HCT116 (cell line): ENCODE measurements at regions not wholly inside any gene's neighbourhood (a gene's known extent, or its start where the extent isn't known, plus 50 kb on each side); places are given as distances from the start of the nearest gene placed in this dataset.

Experiments used
- CTCF ChIP-seq, 3 experiments: fragments of 200-600 bp in 1 of 3; sonication (generic) in 1 of 3; IDR thresholded peaks in 2 of 3; conservative IDR thresholded peaks in 1 of 3; 2 replicates each; pipeline ENCODE4 v1.5.1; 2012 to 2017; ENCODE audit warnings: low read depth in 2 of 3, low read length in 2 of 3, antibody characterized with exemption in 1 of 3, borderline replicate concordance in 1 of 3, control low read depth in 1 of 3, mild to moderate bottlenecking in 1 of 3, mixed read lengths in 1 of 3, mixed run types in 1 of 3, moderate library complexity in 1 of 3; ENCODE audit not compliant: insufficient read depth in 1 of 3
- EGR1 ChIP-seq: IDR thresholded peaks from 2 replicates; pipeline ENCODE4 v1.6.1; 2012; ENCODE audit warnings: low read depth
- EZH2 ChIP-seq: fragments of 200-600 bp; sonication (generic); IDR thresholded peaks from 2 replicates; pipeline ENCODE4 v1.6.1; 2017; ENCODE audit warnings: antibody characterized with exemption, mixed run types
- EZH2phosphoT487 ChIP-seq: fragments of 200-600 bp; IDR thresholded peaks from 2 replicates; pipeline ENCODE4 v1.6.1; 2018; ENCODE audit warnings: antibody characterized with exemption, borderline replicate concordance
- FOSL1 ChIP-seq: IDR thresholded peaks from 2 replicates; pipeline ENCODE4 v1.6.1; 2012; ENCODE audit warnings: low read depth
- MAX ChIP-seq: IDR thresholded peaks from 2 replicates; pipeline ENCODE4 v1.6.1; 2012
- POLR2A ChIP-seq: IDR thresholded peaks from 2 replicates; pipeline ENCODE4 v1.7.0; 2011; ENCODE audit warnings: borderline replicate concordance; ENCODE audit not compliant: insufficient read depth, insufficient read length; ENCODE audit errors: extremely low read depth
- POLR2AphosphoS5 ChIP-seq: IDR thresholded peaks from 2 replicates; pipeline ENCODE4 v1.6.1; 2011; ENCODE audit warnings: mild to moderate bottlenecking, low read depth, low read length, moderate library complexity
- RAD21 ChIP-seq: IDR thresholded peaks from 2 replicates; pipeline ENCODE4 v1.6.1; 2012; ENCODE audit warnings: low read depth, mild to moderate bottlenecking
- REST ChIP-seq: IDR thresholded peaks from 2 replicates; pipeline ENCODE4 v1.6.1; 2012; ENCODE audit warnings: low read depth
- SP1 ChIP-seq: IDR thresholded peaks from 2 replicates; pipeline ENCODE4 v1.6.1; 2012; ENCODE audit warnings: low read depth
- YY1 ChIP-seq: IDR thresholded peaks from 2 replicates; pipeline ENCODE4 v1.6.1; 2011; ENCODE audit warnings: low read length, low read depth, moderate library complexity, mild to moderate bottlenecking; ENCODE audit not compliant: insufficient replicate concordance; ENCODE audit errors: extremely low read depth
- ZBTB33 ChIP-seq: IDR thresholded peaks from 2 replicates; pipeline ENCODE4 v1.6.1; 2011; ENCODE audit warnings: mild to moderate bottlenecking, low read length, moderate library complexity; ENCODE audit not compliant: insufficient replicate concordance; ENCODE audit errors: extremely low read depth
- ZNF274 ChIP-seq: fragments of 200-500 bp; sonication (Bioruptor generic); IDR thresholded peaks from 2 replicates; pipeline ENCODE4 v1.6.1; 2014; ENCODE audit warnings: mild to moderate bottlenecking, low read depth, low read length, inconsistent platforms

- TF ChIP-seq EGR1 (no peak), ZNF274 (no peak), POLR2A (no peak), POLR2AphosphoS5 (no peak), YY1 (no peak), CTCF (IDR thresholded peaks at IDR 0.05 in 2 of 3, conservative IDR thresholded peaks at IDR 0.05 in 1 of 3; ENCODE audit: borderline replicate concordance in 1 of 3, insufficient read depth in 1 of 3, low read depth in 2 of 3, low read length in 2 of 3) (no peak), EZH2phosphoT487 (no peak), ZBTB33 (no peak), EZH2 (no peak), SP1 (no peak), FOSL1 (no peak), MAX (no peak), REST (no peak), RAD21 (no peak)
Observed at GRCh38 chr17:34521955-34522354, 57.4 kb upstream of the TMEM132E start.
